ENCODE measurements at regions not wholly inside any gene's neighbourhood (a gene's known extent, or its start where the extent isn't known, plus 50 kb on each side); places are given as distances from the start of the nearest gene placed in this dataset.

DNA sequence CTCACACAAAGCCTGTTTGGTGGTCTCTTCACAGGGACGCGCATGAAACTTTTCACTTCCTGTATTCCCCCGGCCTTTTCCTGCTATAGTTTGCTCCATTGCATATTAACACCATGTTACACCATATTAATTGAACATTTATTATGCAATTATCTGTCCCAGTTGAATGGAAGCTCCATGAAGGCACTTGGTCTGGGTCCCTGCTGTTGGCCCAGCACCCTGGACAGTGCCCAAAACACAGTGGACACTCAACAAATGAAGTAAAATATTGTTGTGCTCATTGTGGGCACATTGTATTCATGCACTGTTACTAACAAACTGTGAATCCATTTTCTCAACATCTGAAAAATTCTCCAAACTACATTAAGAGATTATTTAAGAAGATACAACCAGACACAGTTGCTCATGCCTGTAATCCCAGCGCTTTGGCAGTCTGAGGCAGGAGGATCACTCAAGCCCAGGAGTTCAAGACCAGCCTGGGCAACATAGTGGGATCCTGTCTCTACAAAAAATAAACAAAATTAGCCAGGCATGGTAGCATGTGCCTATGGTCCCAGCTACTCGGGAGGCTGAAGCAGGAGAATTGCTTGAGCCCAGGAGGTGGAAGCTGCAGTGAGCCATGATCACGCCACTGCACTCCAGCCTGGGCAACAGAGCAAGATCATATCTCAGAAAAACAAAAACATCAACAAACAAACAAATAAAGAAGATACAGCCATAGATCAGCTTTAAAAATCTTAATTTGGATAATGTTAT is 292.7 kb upstream of the TENM3 start:
- TF ChIP-seq EZH2 (optimal IDR thresholded peaks at IDR 0.05; ENCODE audit: low read depth, low read length) (no peak), EZH2phosphoT487 (IDR thresholded peaks at IDR 0.05; ENCODE audit: low read length) (no peak)
- TF ChIP-seq, protein P1, sequence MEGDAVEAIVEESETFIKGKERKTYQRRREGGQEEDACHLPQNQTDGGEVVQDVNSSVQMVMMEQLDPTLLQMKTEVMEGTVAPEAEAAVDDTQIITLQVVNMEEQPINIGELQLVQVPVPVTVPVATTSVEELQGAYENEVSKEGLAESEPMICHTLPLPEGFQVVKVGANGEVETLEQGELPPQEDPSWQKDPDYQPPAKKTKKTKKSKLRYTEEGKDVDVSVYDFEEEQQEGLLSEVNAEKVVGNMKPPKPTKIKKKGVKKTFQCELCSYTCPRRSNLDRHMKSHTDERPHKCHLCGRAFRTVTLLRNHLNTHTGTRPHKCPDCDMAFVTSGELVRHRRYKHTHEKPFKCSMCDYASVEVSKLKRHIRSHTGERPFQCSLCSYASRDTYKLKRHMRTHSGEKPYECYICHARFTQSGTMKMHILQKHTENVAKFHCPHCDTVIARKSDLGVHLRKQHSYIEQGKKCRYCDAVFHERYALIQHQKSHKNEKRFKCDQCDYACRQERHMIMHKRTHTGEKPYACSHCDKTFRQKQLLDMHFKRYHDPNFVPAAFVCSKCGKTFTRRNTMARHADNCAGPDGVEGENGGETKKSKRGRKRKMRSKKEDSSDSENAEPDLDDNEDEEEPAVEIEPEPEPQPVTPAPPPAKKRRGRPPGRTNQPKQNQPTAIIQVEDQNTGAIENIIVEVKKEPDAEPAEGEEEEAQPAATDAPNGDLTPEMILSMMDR (IDR thresholded peaks at IDR 0.05; ENCODE audit: low read length) = no peak

All from MM.1S (cell line).